ENCODE measurements at regions not wholly inside any gene's neighbourhood (a gene's known extent, or its start where the extent isn't known, plus 50 kb on each side); places are given as distances from the start of the nearest gene placed in this dataset.

DNA sequence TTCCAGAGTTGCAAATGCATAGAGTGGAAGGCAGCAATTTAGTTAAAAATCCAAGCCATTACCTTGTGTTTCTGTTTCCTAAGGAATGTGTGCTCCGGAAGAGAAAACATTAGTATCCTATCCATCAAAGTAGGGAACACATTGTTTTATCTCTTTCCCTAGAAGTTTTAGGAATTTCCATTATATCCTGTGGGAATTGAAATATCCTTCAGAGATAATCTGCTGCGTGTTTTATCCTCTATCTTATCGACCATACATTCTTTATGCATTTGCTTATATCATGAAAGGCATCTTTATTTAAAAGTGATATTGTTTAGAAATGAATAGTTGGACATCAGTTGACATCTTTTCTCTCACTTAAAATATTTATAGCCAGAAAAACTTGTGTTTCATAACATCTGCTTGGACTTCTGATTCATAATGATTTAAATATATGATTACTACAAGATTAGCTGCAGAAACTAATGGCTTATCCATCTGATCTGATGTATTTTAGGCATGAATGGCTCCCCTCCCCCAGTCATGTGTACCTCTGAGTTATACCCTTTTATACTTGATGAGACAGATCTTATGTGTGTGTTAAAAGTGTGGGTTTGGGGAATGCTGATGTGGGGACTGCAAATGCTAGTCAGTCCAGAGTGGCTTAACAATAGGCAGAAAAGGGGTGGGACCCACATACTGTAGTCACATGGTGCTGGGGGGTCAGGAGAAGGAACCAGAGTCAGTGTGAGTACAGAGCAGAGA lies 136.2 kb upstream of the ARHGAP28 start:
- ATAC-seq (ENCODE audit: low read depth) (no peak), DNase-seq (ENCODE audit: low spot score) (no peak)
- H3K4me3 ChIP-seq (ENCODE audit: severe bottlenecking), result no peak overlapping the region
- TF ChIP-seq, protein P1, sequence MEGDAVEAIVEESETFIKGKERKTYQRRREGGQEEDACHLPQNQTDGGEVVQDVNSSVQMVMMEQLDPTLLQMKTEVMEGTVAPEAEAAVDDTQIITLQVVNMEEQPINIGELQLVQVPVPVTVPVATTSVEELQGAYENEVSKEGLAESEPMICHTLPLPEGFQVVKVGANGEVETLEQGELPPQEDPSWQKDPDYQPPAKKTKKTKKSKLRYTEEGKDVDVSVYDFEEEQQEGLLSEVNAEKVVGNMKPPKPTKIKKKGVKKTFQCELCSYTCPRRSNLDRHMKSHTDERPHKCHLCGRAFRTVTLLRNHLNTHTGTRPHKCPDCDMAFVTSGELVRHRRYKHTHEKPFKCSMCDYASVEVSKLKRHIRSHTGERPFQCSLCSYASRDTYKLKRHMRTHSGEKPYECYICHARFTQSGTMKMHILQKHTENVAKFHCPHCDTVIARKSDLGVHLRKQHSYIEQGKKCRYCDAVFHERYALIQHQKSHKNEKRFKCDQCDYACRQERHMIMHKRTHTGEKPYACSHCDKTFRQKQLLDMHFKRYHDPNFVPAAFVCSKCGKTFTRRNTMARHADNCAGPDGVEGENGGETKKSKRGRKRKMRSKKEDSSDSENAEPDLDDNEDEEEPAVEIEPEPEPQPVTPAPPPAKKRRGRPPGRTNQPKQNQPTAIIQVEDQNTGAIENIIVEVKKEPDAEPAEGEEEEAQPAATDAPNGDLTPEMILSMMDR (IDR thresholded peaks at IDR 0.05; ENCODE audit: poor library complexity, severe bottlenecking), result no peak
- H3K4me1 ChIP-seq (ENCODE audit: insufficient read depth, poor library complexity, severe bottlenecking), result peaks cover 3% of the 10 kb centered on the region
- H3K9me3 ChIP-seq (ENCODE audit: severe bottlenecking), result no peaks in the 10 kb centered on the region
- no peaks in the 10 kb centered on the region for H3K36me3 ChIP-seq (ENCODE audit: low read depth)
- no peaks in the 10 kb centered on the region for H3K27me3 ChIP-seq (ENCODE audit: insufficient read depth, poor library complexity, severe bottlenecking)
- H3K27ac ChIP-seq (ENCODE audit: poor library complexity, severe bottlenecking), result no peak overlapping the region

DNA sequence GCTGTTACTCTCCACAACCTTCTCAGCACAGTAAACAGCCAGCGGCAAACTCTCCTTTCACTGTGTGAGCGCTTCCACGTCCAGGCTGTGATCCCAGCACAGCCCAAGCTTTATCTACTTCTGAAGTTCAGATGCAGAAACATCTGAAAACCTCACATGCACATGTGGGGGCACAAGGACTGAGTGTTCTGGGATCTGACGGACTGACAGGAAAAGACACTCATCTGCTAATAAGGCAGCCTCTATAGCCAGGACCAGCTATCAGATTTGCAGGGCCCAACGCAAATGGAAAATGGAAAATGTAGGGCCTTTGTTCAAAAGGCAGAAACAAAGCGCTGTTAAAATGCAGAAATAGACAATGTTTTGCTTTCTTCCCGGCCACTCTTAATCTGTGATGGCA lies 133.8 kb upstream of the ARHGAP28 start:
- Histone ChIP-seq H3K4me1 (ENCODE audit: insufficient read depth, poor library complexity, severe bottlenecking) (peaks cover 3% of the 10 kb centered on the region), H3K27ac (ENCODE audit: poor library complexity, severe bottlenecking) (no peak overlapping the region), H3K9me3 (ENCODE audit: severe bottlenecking) (no peaks in the 10 kb centered on the region), H3K4me3 (ENCODE audit: severe bottlenecking) (no peak overlapping the region), H3K36me3 (ENCODE audit: low read depth) (no peaks in the 10 kb centered on the region), H3K27me3 (ENCODE audit: insufficient read depth, poor library complexity, severe bottlenecking) (no peaks in the 10 kb centered on the region)
- DNase-seq (ENCODE audit: low spot score) (no peak), ATAC-seq (ENCODE audit: low read depth) (no peak)
- TF ChIP-seq, protein P1 (IDR thresholded peaks at IDR 0.05; ENCODE audit: poor library complexity, severe bottlenecking), result no peak

DNA sequence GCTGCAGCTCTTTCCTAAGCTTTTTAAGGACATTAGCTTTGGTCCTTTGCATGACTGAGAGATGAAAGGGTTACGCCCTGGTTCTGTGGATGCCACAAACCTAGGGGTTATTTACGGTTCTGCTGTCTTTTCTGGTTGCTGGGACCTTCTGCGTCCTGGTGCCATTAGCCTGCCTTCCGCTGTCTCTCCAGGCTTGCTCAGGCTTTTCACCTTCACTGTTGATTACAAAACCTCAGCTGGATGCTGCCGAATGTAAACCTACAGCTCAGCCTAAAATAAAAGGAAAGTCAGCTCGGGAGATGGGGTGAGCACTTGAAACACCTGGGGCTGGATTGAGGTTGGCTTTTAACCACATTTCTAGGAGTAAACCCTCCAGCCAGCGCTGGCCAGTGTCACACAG lies 130.9 kb upstream of the ARHGAP28 start:
- Histone ChIP-seq H3K4me1 (ENCODE audit: insufficient read depth, poor library complexity, severe bottlenecking) (peaks cover 7% of the 10 kb centered on the region), H3K27me3 (ENCODE audit: insufficient read depth, poor library complexity, severe bottlenecking) (no peaks in the 10 kb centered on the region), H3K36me3 (ENCODE audit: low read depth) (no peaks in the 10 kb centered on the region), H3K4me3 (ENCODE audit: severe bottlenecking) (no peak overlapping the region), H3K9me3 (ENCODE audit: severe bottlenecking) (no peaks in the 10 kb centered on the region), H3K27ac (ENCODE audit: poor library complexity, severe bottlenecking) (no peak overlapping the region)
- ATAC-seq (ENCODE audit: low read depth), result no peak
- TF ChIP-seq, protein P1 (IDR thresholded peaks at IDR 0.05; ENCODE audit: poor library complexity, severe bottlenecking), result no peak
- DNase-seq (ENCODE audit: low spot score), result no peak

DNA sequence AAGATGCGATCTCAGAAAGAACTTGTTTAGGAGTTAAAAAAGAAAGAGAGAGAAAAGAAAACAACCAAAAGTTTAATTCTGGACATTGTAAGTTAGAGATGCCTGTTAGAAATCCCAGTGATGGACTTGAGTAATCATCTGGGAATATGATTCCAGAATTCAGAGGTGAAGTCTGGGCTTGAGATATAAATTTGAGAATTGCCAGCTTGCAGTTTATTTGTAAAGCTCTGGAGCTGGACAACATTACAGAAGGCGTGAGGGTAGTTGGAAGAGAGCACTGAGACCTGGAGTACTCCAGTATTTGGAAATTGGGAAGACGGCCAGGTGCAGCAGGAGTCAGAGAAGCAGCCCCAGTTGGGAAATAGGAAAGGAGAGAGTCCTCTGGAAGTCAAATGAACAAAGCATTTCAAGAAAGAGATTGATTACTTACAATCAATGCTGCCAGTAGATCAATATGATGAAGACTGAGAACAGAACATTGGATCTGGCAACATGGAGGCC lies 128.8 kb upstream of the ARHGAP28 start:
- DNase-seq (ENCODE audit: low spot score) (no peak), ATAC-seq (ENCODE audit: low read depth) (no peak)
- Histone ChIP-seq H3K36me3 (ENCODE audit: low read depth) (no peaks in the 10 kb centered on the region), H3K27ac (ENCODE audit: poor library complexity, severe bottlenecking) (no peak overlapping the region), H3K9me3 (ENCODE audit: severe bottlenecking) (no peaks in the 10 kb centered on the region), H3K4me3 (ENCODE audit: severe bottlenecking) (no peak overlapping the region), H3K4me1 (ENCODE audit: insufficient read depth, poor library complexity, severe bottlenecking) (peaks cover 10% of the 10 kb centered on the region), H3K27me3 (ENCODE audit: insufficient read depth, poor library complexity, severe bottlenecking) (no peaks in the 10 kb centered on the region)
- TF ChIP-seq, protein P1 (IDR thresholded peaks at IDR 0.05; ENCODE audit: poor library complexity, severe bottlenecking), result no peak

DNA sequence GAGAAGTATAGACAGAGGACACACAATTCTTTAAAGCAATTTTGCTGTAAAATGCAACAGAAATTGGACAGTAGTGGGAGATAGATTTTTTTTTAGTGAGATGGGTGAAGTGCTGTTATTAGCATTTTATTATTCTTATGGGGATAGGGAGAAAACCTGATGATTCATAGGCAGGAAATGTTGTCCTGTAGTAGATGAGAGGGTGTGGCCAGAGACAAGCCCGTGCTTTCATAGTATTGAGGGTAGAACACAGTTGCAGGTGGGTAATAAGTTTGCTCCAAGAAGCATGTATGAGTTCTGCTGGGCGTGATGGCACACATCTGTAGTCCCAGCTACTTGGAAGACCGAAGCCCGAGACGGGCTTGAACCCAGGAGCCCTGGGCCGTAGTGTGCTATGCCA lies 128.3 kb upstream of the ARHGAP28 start:
- H3K36me3 ChIP-seq (ENCODE audit: low read depth), result no peaks in the 10 kb centered on the region
- ATAC-seq (ENCODE audit: low read depth) (peak; percentile 92), DNase-seq (ENCODE audit: low spot score) (no peak)
- H3K27ac ChIP-seq (ENCODE audit: poor library complexity, severe bottlenecking), result no peak overlapping the region
- H3K9me3 ChIP-seq (ENCODE audit: severe bottlenecking), result no peaks in the 10 kb centered on the region
- no peaks in the 10 kb centered on the region for H3K27me3 ChIP-seq (ENCODE audit: insufficient read depth, poor library complexity, severe bottlenecking)
- H3K4me1 ChIP-seq (ENCODE audit: insufficient read depth, poor library complexity, severe bottlenecking), result peaks cover 10% of the 10 kb centered on the region
- H3K4me3 ChIP-seq (ENCODE audit: severe bottlenecking), result no peak overlapping the region
- TF ChIP-seq, protein P1 (IDR thresholded peaks at IDR 0.05; ENCODE audit: poor library complexity, severe bottlenecking), result no peak

Data from RWPE2 (cell line).